ENCODE measurements at regions not wholly inside any gene's neighbourhood (a gene's known extent, or its start where the extent isn't known, plus 50 kb on each side); places are given as distances from the start of the nearest gene placed in this dataset.

- Histone ChIP-seq H3K79me2 (ENCODE audit: insufficient read depth, low read length) (no peaks in the 10 kb centered on the region), H3K36me3 (replicated peaks in 1 of 2; ENCODE audit: control insufficient read depth in 1 of 2, insufficient read depth in 2 of 2, low read length in 2 of 2) (no peaks in the 10 kb centered on the region), H3K4me3 (replicated peaks in 1 of 3; ENCODE audit: insufficient read depth in 1 of 3, low read depth in 2 of 3, low read length in 3 of 3) (no peak overlapping the region), H3K4me2 (ENCODE audit: low read depth, low read length) (no peak overlapping the region), H3K9ac (ENCODE audit: insufficient read depth, low read depth, low read length) (no peak overlapping the region), H2AFZ (ENCODE audit: low read length) (no peak overlapping the region), H3K4me1 (ENCODE audit: insufficient read depth, low read length) (no peaks in the 10 kb centered on the region), H3K27ac (ENCODE audit: extremely low read length, insufficient read depth, low read length) (no peak overlapping the region), H4K20me1 (ENCODE audit: insufficient read depth, low read length) (no peaks in the 10 kb centered on the region), H3K9me3 (ENCODE audit: low read length) (no peaks in the 10 kb centered on the region), H3K27me3 (ENCODE audit: control insufficient read depth in 1 of 2, insufficient read depth in 2 of 2, low read length in 2 of 2) (peaks cover 0 to 33% of the 10 kb centered on the region in 2 experiments; a peak in 1 of 5 replicates)
- POLR2A ChIA-PET, result no interaction called here
- BruUV-seq (replicated peaks), result no TSS peak
- CTCF ChIA-PET (ENCODE audit: low intra/inter-chr PET ratio, low total read pairs), result no interaction called here
- DNase-seq (ENCODE audit: low spot score) (no peak), ATAC-seq (no peak), FAIRE-seq (no peak)
- TF ChIP-seq MAFK (conservative IDR thresholded peaks at IDR 0.05 in 1 of 2, IDR thresholded peaks at IDR 0.05 in 1 of 2; ENCODE audit: low read length in 2 of 2) (peak; percentile 60 to 78), GPN1 (CRISPR knock-in tag; IDR thresholded peaks at IDR 0.05; ENCODE audit: borderline replicate concordance) (no peak), ZHX1 (CRISPR knock-in tag; IDR thresholded peaks at IDR 0.05; ENCODE audit: low read depth) (no peak), MAFF (IDR thresholded peaks at IDR 0.05; ENCODE audit: low read depth, low read length) (peak; percentile 82), ZNF121 (CRISPR knock-in tag; IDR thresholded peaks at IDR 0.05) (no peak), ETV6 (CRISPR knock-in tag; conservative IDR thresholded peaks at IDR 0.05) (no peak), ZFP36 (IDR thresholded peaks at IDR 0.05; ENCODE audit: borderline replicate concordance, low read depth, low read length, partially characterized antibody) (no peak), FOXP1 (IDR thresholded peaks at IDR 0.05) (no peak), FOXP1 (CRISPR knock-in tag; IDR thresholded peaks at IDR 0.05) (no peak), ZNF280B (CRISPR knock-in tag; IDR thresholded peaks at IDR 0.05; ENCODE audit: borderline replicate concordance) (no peak)
- intact Hi-C loops (cut with micrococcal nuclease; ENCODE audit: unreplicated experiment), result no loop called here
- in situ Hi-C loops (cut with HindIII; ENCODE audit: extremely low pct_ligation_motif_present, low pct_unique_long_range_greater_than_20kb), result no loop called here
These were observed 236.1 kb upstream of the CADM1 start for GRCh38 chr11:115740324-115740723.

Data from HepG2 (cell line).